MM.1S (cell line): ENCODE measurements at regions not wholly inside any gene's neighbourhood (a gene's known extent, or its start where the extent isn't known, plus 50 kb on each side); places are given as distances from the start of the nearest gene placed in this dataset.

ENCODE experiments used
- DNase-seq: peaks from one replicate; pipeline ENCODE4 v3.0.0-alpha.2; 2015
- H2AFZ ChIP-seq: fragments of 300-600 bp; sonication (generic); 2 replicates; pipeline ENCODE4 v1.6.0; 2016; ENCODE audit warnings: antibody characterized with exemption, low read length
- H3F3A ChIP-seq: fragments of 300-600 bp; sonication (generic); 2 replicates; pipeline ENCODE4 v1.6.1; 2016; ENCODE audit warnings: mild to moderate bottlenecking, antibody characterized with exemption, low read length, moderate library complexity, mixed read lengths; ENCODE audit not compliant: insufficient read depth
- H3K27ac ChIP-seq: fragments of 300-600 bp; sonication (generic); 2 replicates; pipeline ENCODE4 v1.5.1; 2016; ENCODE audit warnings: mild to moderate bottlenecking, low read length
- H3K27me3 ChIP-seq: fragments of 300-600 bp; sonication (generic); replicated peaks from 2 replicates; pipeline ENCODE4 v1.6.0; 2016; ENCODE audit warnings: low read length; ENCODE audit not compliant: insufficient read depth
- H3K36me3 ChIP-seq: fragments of 300-600 bp; sonication (generic); replicated peaks from 2 replicates; pipeline ENCODE4 v1.6.1; 2016; ENCODE audit warnings: mild to moderate bottlenecking, low read length, mixed read lengths; ENCODE audit not compliant: insufficient read depth
- H3K4me1 ChIP-seq: fragments of 300-600 bp; sonication (generic); 2 replicates; pipeline ENCODE4 v1.6.1; 2016; ENCODE audit warnings: low read length, mixed read lengths
- H3K4me2 ChIP-seq: fragments of 300-600 bp; sonication (generic); 2 replicates; pipeline ENCODE4 v1.6.0; 2016; ENCODE audit warnings: low read depth, low read length
- H3K4me3 ChIP-seq: fragments of 300-600 bp; sonication (generic); 2 replicates; pipeline ENCODE4 v1.5.1; 2016; ENCODE audit warnings: low read length, mixed read lengths
- H3K79me2 ChIP-seq: fragments of 300-600 bp; sonication (generic); 2 replicates; pipeline ENCODE4 v1.6.1; 2016; ENCODE audit warnings: mixed run types, low read length, mixed read lengths
- H3K9ac ChIP-seq: fragments of 300-600 bp; sonication (generic); 2 replicates; pipeline ENCODE4 v1.6.1; 2016; ENCODE audit warnings: low read length, mixed read lengths
- H3K9me2 ChIP-seq: fragments of 300-600 bp; sonication (generic); replicated peaks from 2 replicates; pipeline ENCODE4 v1.6.1; 2016; ENCODE audit warnings: mild to moderate bottlenecking, low read length, mixed read lengths; ENCODE audit not compliant: insufficient read depth
- H3K9me3 ChIP-seq: fragments of 300-600 bp; sonication (generic); replicated peaks from 2 replicates; pipeline ENCODE4 v1.6.1; 2016; ENCODE audit warnings: mild to moderate bottlenecking, low read length, mixed read lengths; ENCODE audit not compliant: insufficient read depth
- H4K20me1 ChIP-seq: fragments of 300-600 bp; sonication (generic); 2 replicates; pipeline ENCODE4 v1.6.1; 2016; ENCODE audit warnings: mild to moderate bottlenecking, low read length, moderate library complexity, mixed read lengths; ENCODE audit not compliant: insufficient read depth
- CTCF ChIP-seq: fragments of 300-600 bp; sonication (generic); IDR thresholded peaks from 2 replicates; pipeline ENCODE4 v1.5.1; 2016; ENCODE audit warnings: antibody characterized with exemption, low read length, mixed read lengths
- EZH2 ChIP-seq: fragments of 300-600 bp; sonication (generic); optimal IDR thresholded peaks from 2 replicates; pipeline ENCODE3; 2017; ENCODE audit warnings: low read depth, mild to moderate bottlenecking, antibody characterized with exemption, low read length, mixed read lengths
- EZH2phosphoT487 ChIP-seq: fragments of 300-600 bp; sonication (generic); IDR thresholded peaks from 2 replicates; pipeline ENCODE4 v1.6.1; 2018; ENCODE audit warnings: antibody characterized with exemption, low read length

- Histone ChIP-seq H3K9me3 (no peaks in the 10 kb centered on the region), H3F3A (no peaks in the 10 kb centered on the region), H3K4me2 (no peak overlapping the region), H3K4me1 (no peaks in the 10 kb centered on the region), H3K4me3 (no peak overlapping the region), H3K9me2 (no peaks in the 10 kb centered on the region), H3K36me3 (no peaks in the 10 kb centered on the region), H2AFZ (no peak overlapping the region), H3K27me3 (no peaks in the 10 kb centered on the region), H4K20me1 (no peaks in the 10 kb centered on the region), H3K9ac (no peak overlapping the region), H3K27ac (no peak overlapping the region), H3K79me2 (no peaks in the 10 kb centered on the region)
- no peak for DNase-seq
- no peak for TF ChIP-seq CTCF
- no peak for TF ChIP-seq EZH2
- TF ChIP-seq EZH2phosphoT487: no peak
These were observed 57.3 kb upstream of the MBOAT2 start for GRCh38 chr2:9060819-9061218.

- Histone ChIP-seq H3K4me1 (no peaks in the 10 kb centered on the region), H3K36me3 (no peaks in the 10 kb centered on the region), H4K20me1 (no peaks in the 10 kb centered on the region), H2AFZ (no peak overlapping the region), H3K4me3 (no peak overlapping the region), H3K27ac (no peak overlapping the region), H3K9me2 (no peaks in the 10 kb centered on the region), H3K4me2 (no peak overlapping the region), H3K9ac (no peak overlapping the region), H3K79me2 (no peaks in the 10 kb centered on the region), H3K9me3 (no peaks in the 10 kb centered on the region), H3F3A (no peaks in the 10 kb centered on the region), H3K27me3 (no peaks in the 10 kb centered on the region)
- no peak for DNase-seq
- TF ChIP-seq EZH2 (no peak), EZH2phosphoT487 (no peak), CTCF (no peak)
These were observed 54.7 kb upstream of the MBOAT2 start for GRCh38 chr2:9057939-9058761.

GRCh38 chr2:9055471-9055870, 52.0 kb upstream of the MBOAT2 start:
- DNase-seq: no peak
- H3K79me2 ChIP-seq: no peaks in the 10 kb centered on the region
- H3K9me2 ChIP-seq: no peaks in the 10 kb centered on the region
- no peak overlapping the region for H3K9ac ChIP-seq
- H3K27me3 ChIP-seq: no peaks in the 10 kb centered on the region
- no peaks in the 10 kb centered on the region for H3K9me3 ChIP-seq
- no peak overlapping the region for H3K4me3 ChIP-seq
- H3K4me1 ChIP-seq: no peaks in the 10 kb centered on the region
- H3K27ac ChIP-seq: no peak overlapping the region
- no peaks in the 10 kb centered on the region for H3F3A ChIP-seq
- H3K36me3 ChIP-seq: no peaks in the 10 kb centered on the region
- TF ChIP-seq EZH2: no peak
- TF ChIP-seq EZH2phosphoT487: no peak
- no peak for TF ChIP-seq CTCF
- no peak overlapping the region for H3K4me2 ChIP-seq
- H4K20me1 ChIP-seq: no peaks in the 10 kb centered on the region
- no peak overlapping the region for H2AFZ ChIP-seq
